Neuronal stem cell (in vitro differentiated cells): ENCODE measurements at regions not wholly inside any gene's neighbourhood (a gene's known extent, or its start where the extent isn't known, plus 50 kb on each side); places are given as distances from the start of the nearest gene placed in this dataset.

Experiments
- DNase-seq: peaks from one replicate; pipeline ENCODE4 v3.0.0-alpha.2; 2013; ENCODE audit warnings: low spot score
- H2AFZ ChIP-seq: one replicate; pipeline ENCODE4 v1.6.1; 2013; ENCODE audit warnings: mild to moderate bottlenecking, low read length, inconsistent platforms
- H2AK5ac ChIP-seq: 2 replicates; pipeline ENCODE4 v1.6.1; 2013; ENCODE audit warnings: low read depth, mild to moderate bottlenecking, inconsistent platforms, low read length, moderate library complexity, mixed read lengths
- H2BK120ac ChIP-seq: 2 replicates; pipeline ENCODE4 v1.6.1; 2013; ENCODE audit warnings: low read depth, mild to moderate bottlenecking, inconsistent platforms, low read length, moderate library complexity, mixed read lengths
- H2BK12ac ChIP-seq: one replicate; pipeline ENCODE4 v1.6.1; 2013; ENCODE audit warnings: low read length, inconsistent platforms
- H2BK15ac ChIP-seq: 2 replicates; pipeline ENCODE4 v1.6.1; 2013; ENCODE audit warnings: mild to moderate bottlenecking, low read length, inconsistent platforms, mixed read lengths
- H2BK5ac ChIP-seq: one replicate; pipeline ENCODE4 v1.6.1; 2013; ENCODE audit warnings: inconsistent platforms, mild to moderate bottlenecking, low read length, moderate library complexity
- H3K14ac ChIP-seq: one replicate; pipeline ENCODE4 v1.6.1; 2013; ENCODE audit warnings: low read length, inconsistent platforms
- H3K18ac ChIP-seq: 2 replicates; pipeline ENCODE4 v1.6.1; 2013; ENCODE audit warnings: low read length, inconsistent platforms
- H3K23ac ChIP-seq: 2 replicates; pipeline ENCODE4 v1.6.1; 2013; ENCODE audit warnings: low read depth, mild to moderate bottlenecking, mixed read lengths, low read length, inconsistent platforms; ENCODE audit not compliant: poor library complexity
- H3K27ac ChIP-seq: replicated peaks from 3 replicates; pipeline ENCODE4 v1.5.1; 2013; ENCODE audit warnings: low read length, inconsistent platforms
- H3K27me3 ChIP-seq, 3 experiments: 2 replicates each; pipeline ENCODE4 v1.6.1; 2013; ENCODE audit warnings: low read length in 3 of 3, mild to moderate bottlenecking in 2 of 3, inconsistent platforms in 1 of 3, low read depth in 1 of 3, mixed read lengths in 1 of 3, moderate library complexity in 1 of 3; ENCODE audit not compliant: control insufficient read depth in 3 of 3, insufficient read depth in 3 of 3
- H3K36me3 ChIP-seq, 2 donors: replicated peaks in 1 of 2; 2 replicates each; pipeline ENCODE4 v1.6.1; 2013; ENCODE audit warnings: low read length in 2 of 2; ENCODE audit not compliant: control insufficient read depth in 2 of 2, insufficient read depth in 2 of 2
- H3K4ac ChIP-seq: 2 replicates; pipeline ENCODE4 v1.6.1; 2013; ENCODE audit warnings: inconsistent platforms, mild to moderate bottlenecking, low read length, moderate library complexity
- H3K4me1 ChIP-seq, 2 donors: 1 replicate in 1 of 2; 2 replicates in 1 of 2; pipeline ENCODE4 v1.6.1; 2013; ENCODE audit warnings: low read length in 2 of 2, low read depth in 1 of 2; ENCODE audit not compliant: control insufficient read depth in 2 of 2, insufficient read depth in 1 of 2
- H3K4me2 ChIP-seq: one replicate; pipeline ENCODE4 v1.6.1; 2013; ENCODE audit warnings: mild to moderate bottlenecking, low read length, inconsistent platforms; ENCODE audit not compliant: insufficient read depth, poor library complexity, severe bottlenecking
- H3K4me3 ChIP-seq, 2 donors: 2 replicates each; pipeline ENCODE4 v1.5.1; 2013; ENCODE audit warnings: low read length in 2 of 2, mild to moderate bottlenecking in 2 of 2, inconsistent platforms in 1 of 2, moderate library complexity in 1 of 2
- H3K79me1 ChIP-seq: one replicate; pipeline ENCODE4 v1.6.1; 2013; ENCODE audit warnings: low read depth, mild to moderate bottlenecking, inconsistent platforms, low read length, moderate library complexity
- H3K9ac ChIP-seq: one replicate; pipeline ENCODE4 v1.6.1; 2013; ENCODE audit warnings: mild to moderate bottlenecking, low read depth, low read length, inconsistent platforms; ENCODE audit not compliant: poor library complexity
- H3K9me3 ChIP-seq, 2 donors: replicated peaks in 1 of 2; 2 replicates each; pipeline versions ENCODE3 to v1.6.1; 2013; ENCODE audit warnings: low read length in 2 of 2, mild to moderate bottlenecking in 2 of 2, inconsistent platforms in 1 of 2, low read depth in 1 of 2, mixed read lengths in 1 of 2, moderate library complexity in 1 of 2; ENCODE audit not compliant: control insufficient read depth in 2 of 2, insufficient read depth in 1 of 2
- H4K8ac ChIP-seq: one replicate; pipeline ENCODE4 v1.6.1; 2013; ENCODE audit warnings: low read depth, mild to moderate bottlenecking, inconsistent platforms, low read length, moderate library complexity
- H4K91ac ChIP-seq: one replicate; pipeline ENCODE4 v1.6.1; 2013; ENCODE audit warnings: low read length, low read depth, mild to moderate bottlenecking, inconsistent platforms; ENCODE audit not compliant: poor library complexity
- WGBS, 2 donors: extraction: QIAGEN DNeasy Blood & Tissue Kit; methylation state at CpG; one replicate each; pipeline ENCODE4 v1.1.7; 2013; ENCODE audit warnings: missing lambda C conversion rate in 2 of 2, mixed read lengths in 1 of 2; ENCODE audit not compliant: insufficient read length in 2 of 2, insufficient replicate concordance in 1 of 2; ENCODE audit errors: extremely low coverage in 2 of 2; 5-methylcytosine and 5-hydroxymethylcytosine counted together

DNA sequence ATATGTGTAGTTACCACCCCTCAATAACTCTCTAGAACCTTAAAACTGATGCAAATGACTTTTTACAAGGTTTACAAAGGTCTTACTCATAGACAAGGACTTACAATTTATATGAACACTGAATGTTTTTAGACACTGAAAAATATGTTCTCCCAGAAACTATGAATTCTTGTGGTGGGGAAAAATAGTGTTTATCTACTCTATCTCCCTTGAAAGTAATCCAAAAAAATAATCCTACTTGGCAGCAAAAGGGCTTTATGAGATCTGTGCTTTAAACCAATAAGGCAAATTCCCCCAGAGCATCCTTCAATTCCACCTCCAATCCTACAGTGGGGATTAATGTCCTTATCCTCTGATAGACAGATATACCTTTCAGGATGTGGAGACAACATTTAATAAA, 1984.1 kb upstream of the RAG2 start:
- Histone ChIP-seq H3K4me3 (no peak overlapping the region), H3K9me3 (peaks cover 0 to 2% of the 10 kb centered on the region in 2 donors), H3K9ac (no peak overlapping the region), H2BK15ac (no peak overlapping the region), H2AK5ac (no peak overlapping the region), H3K14ac (no peak overlapping the region), H3K27me3 (no peaks in the 10 kb centered on the region), H3K27ac (no peak overlapping the region), H4K91ac (no peak overlapping the region), H2AFZ (no peak overlapping the region), H2BK120ac (no peak overlapping the region), H3K36me3 (no peaks in the 10 kb centered on the region), H4K8ac (no peak overlapping the region), H3K4ac (no peak overlapping the region), H3K4me1 (no peaks in the 10 kb centered on the region), H2BK12ac (no peak overlapping the region), H3K23ac (no peak overlapping the region), H2BK5ac (no peak overlapping the region), H3K4me2 (no peak overlapping the region), H3K79me1 (no peaks in the 10 kb centered on the region), H3K18ac (no peak overlapping the region)
- DNase-seq: no peak

DNA sequence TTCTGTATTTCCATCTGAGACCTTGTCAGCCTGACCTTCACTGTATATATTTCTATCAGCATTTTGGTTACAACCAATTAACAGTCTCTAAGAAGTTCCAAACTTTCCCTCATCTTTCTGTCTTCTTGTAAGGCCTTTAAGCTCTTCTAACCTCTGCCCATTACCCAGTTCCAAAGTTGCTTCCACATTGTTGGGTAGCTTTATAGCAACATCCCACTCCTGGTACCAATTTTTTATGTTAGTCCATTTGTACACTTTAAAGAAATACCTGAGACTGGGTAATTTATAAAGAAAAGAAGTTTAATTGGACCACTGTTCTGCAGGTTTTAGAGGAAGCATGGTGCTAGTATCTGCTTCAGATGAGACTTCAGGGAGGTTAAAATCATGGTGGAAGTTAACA, 1979.7 kb upstream of the RAG2 start:
- Histone ChIP-seq H3K4me2 (no peak overlapping the region), H2BK120ac (no peak overlapping the region), H2AFZ (no peak overlapping the region), H3K23ac (no peak overlapping the region), H3K79me1 (no peaks in the 10 kb centered on the region), H3K27ac (no peak overlapping the region), H3K9ac (no peak overlapping the region), H3K4ac (no peak overlapping the region), H2AK5ac (no peak overlapping the region), H4K91ac (no peak overlapping the region), H2BK15ac (no peak overlapping the region), H3K36me3 (no peaks in the 10 kb centered on the region), H3K18ac (no peak overlapping the region), H4K8ac (no peak overlapping the region), H3K27me3 (no peaks in the 10 kb centered on the region), H3K4me1 (no peaks in the 10 kb centered on the region), H2BK12ac (no peak overlapping the region), H3K4me3 (no peak overlapping the region), H3K14ac (no peak overlapping the region), H2BK5ac (no peak overlapping the region), H3K9me3 (peaks cover 0 to 2% of the 10 kb centered on the region in 2 donors)
- DNase-seq: no peak

DNA sequence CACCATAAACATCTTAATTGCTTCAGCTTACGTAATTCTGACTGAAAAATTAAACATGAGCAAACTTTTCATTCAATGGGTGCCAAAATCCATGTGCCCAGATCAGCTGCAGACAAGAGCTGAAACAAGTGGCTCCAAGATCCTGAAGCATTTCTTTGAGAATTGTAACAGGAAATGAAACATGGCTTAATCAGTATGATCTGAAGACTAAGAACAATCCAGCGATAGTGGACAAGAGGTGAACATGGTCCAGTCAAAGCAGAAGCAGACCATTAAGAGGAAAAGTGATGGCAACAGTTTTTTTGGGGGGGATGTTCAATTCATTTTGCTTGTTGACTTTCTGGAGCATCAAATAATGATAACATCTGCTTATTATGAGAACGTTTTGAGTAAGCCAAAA, 1964.5 kb upstream of the RAG2 start:
- no peak for DNase-seq
- H3K36me3 ChIP-seq: no peaks in the 10 kb centered on the region
- no peak overlapping the region for H3K18ac ChIP-seq
- H3K23ac ChIP-seq: no peak overlapping the region
- no peak overlapping the region for H4K91ac ChIP-seq
- no peaks in the 10 kb centered on the region for H3K27me3 ChIP-seq
- no peak overlapping the region for H3K4me2 ChIP-seq
- H4K8ac ChIP-seq: no peak overlapping the region
- H2BK12ac ChIP-seq: no peak overlapping the region
- H3K27ac ChIP-seq: no peak overlapping the region
- H2BK15ac ChIP-seq: no peak overlapping the region
- H3K4me1 ChIP-seq: no peaks in the 10 kb centered on the region
- no peaks in the 10 kb centered on the region for H3K9me3 ChIP-seq
- no peak overlapping the region for H3K4ac ChIP-seq
- no peak overlapping the region for H3K9ac ChIP-seq
- no peak overlapping the region for H3K14ac ChIP-seq
- no peak overlapping the region for H2AFZ ChIP-seq
- H2BK120ac ChIP-seq: no peak overlapping the region
- H3K4me3 ChIP-seq: no peak overlapping the region
- WGBS, 2 donors: no CpG with 5 or more reads among the region's 3 CpGs
- H3K79me1 ChIP-seq: no peaks in the 10 kb centered on the region
- H2BK5ac ChIP-seq: no peak overlapping the region
- no peak overlapping the region for H2AK5ac ChIP-seq

- Histone ChIP-seq H3K18ac (no peak overlapping the region), H3K36me3 (no peaks in the 10 kb centered on the region), H2BK12ac (no peak overlapping the region), H4K8ac (no peak overlapping the region), H3K79me1 (no peaks in the 10 kb centered on the region), H2BK15ac (no peak overlapping the region), H3K9ac (no peak overlapping the region), H2AK5ac (no peak overlapping the region), H3K23ac (no peak overlapping the region), H3K14ac (no peak overlapping the region), H3K4me2 (no peak overlapping the region), H3K4ac (no peak overlapping the region), H4K91ac (no peak overlapping the region), H3K27ac (no peak overlapping the region), H3K4me3 (no peak overlapping the region), H3K4me1 (no peaks in the 10 kb centered on the region), H3K27me3 (no peaks in the 10 kb centered on the region), H3K9me3 (no peaks in the 10 kb centered on the region), H2BK5ac (no peak overlapping the region), H2AFZ (no peak overlapping the region), H2BK120ac (no peak overlapping the region)
- no CpG with 5 or more reads among the region's 2 CpGs for WGBS, 2 donors
- no peak for DNase-seq
Measured at GRCh38 chr11:38553148-38553547, 1955.1 kb upstream of the RAG2 start.
